ENCODE measurements at regions not wholly inside any gene's neighbourhood (a gene's known extent, or its start where the extent isn't known, plus 50 kb on each side); places are given as distances from the start of the nearest gene placed in this dataset.

DNA sequence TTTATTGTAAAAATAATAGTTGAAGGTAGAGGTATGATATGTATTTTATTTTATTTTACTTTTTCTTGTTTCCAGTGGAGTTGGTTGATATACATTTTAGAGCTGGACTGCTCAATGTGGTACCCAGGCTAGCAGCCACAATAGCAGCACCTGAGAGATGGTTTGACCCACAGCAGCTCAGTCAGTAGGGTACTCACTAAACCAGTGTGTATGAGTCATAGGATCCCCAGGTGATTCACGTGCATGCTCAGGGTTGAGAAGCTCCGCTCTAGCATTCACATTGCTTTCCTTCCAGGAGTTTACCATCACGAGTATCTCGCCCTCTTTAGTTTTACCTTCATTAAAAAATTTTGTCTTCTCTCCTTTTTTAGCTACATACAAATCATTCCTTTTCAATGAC is 96.0 kb upstream of the PAXBP1 start:
- peaks cover 7% of the 10 kb centered on the region; the same call in 1 of the 2 replicates for H3K9me3 Mint-ChIP-seq
- H3K4me3 Mint-ChIP-seq, result no peak overlapping the region
- TF ChIP-seq CREM (CRISPR knock-in tag; IDR thresholded peaks at IDR 0.05) (no peak), OVOL2 (CRISPR knock-in tag; IDR thresholded peaks at IDR 0.05; ENCODE audit: borderline replicate concordance) (no peak), GTF2I (CRISPR knock-in tag; conservative IDR thresholded peaks at IDR 0.05) (no peak), FOXP1 (CRISPR knock-in tag; IDR thresholded peaks at IDR 0.05; ENCODE audit: borderline replicate concordance) (no peak)
- TF ChIP-seq, protein P1, sequence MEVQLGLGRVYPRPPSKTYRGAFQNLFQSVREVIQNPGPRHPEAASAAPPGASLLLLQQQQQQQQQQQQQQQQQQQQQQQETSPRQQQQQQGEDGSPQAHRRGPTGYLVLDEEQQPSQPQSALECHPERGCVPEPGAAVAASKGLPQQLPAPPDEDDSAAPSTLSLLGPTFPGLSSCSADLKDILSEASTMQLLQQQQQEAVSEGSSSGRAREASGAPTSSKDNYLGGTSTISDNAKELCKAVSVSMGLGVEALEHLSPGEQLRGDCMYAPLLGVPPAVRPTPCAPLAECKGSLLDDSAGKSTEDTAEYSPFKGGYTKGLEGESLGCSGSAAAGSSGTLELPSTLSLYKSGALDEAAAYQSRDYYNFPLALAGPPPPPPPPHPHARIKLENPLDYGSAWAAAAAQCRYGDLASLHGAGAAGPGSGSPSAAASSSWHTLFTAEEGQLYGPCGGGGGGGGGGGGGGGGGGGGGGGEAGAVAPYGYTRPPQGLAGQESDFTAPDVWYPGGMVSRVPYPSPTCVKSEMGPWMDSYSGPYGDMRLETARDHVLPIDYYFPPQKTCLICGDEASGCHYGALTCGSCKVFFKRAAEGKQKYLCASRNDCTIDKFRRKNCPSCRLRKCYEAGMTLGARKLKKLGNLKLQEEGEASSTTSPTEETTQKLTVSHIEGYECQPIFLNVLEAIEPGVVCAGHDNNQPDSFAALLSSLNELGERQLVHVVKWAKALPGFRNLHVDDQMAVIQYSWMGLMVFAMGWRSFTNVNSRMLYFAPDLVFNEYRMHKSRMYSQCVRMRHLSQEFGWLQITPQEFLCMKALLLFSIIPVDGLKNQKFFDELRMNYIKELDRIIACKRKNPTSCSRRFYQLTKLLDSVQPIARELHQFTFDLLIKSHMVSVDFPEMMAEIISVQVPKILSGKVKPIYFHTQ (CRISPR knock-in tag; IDR thresholded peaks at IDR 0.05), result no peak
- TF ChIP-seq, protein P2, sequence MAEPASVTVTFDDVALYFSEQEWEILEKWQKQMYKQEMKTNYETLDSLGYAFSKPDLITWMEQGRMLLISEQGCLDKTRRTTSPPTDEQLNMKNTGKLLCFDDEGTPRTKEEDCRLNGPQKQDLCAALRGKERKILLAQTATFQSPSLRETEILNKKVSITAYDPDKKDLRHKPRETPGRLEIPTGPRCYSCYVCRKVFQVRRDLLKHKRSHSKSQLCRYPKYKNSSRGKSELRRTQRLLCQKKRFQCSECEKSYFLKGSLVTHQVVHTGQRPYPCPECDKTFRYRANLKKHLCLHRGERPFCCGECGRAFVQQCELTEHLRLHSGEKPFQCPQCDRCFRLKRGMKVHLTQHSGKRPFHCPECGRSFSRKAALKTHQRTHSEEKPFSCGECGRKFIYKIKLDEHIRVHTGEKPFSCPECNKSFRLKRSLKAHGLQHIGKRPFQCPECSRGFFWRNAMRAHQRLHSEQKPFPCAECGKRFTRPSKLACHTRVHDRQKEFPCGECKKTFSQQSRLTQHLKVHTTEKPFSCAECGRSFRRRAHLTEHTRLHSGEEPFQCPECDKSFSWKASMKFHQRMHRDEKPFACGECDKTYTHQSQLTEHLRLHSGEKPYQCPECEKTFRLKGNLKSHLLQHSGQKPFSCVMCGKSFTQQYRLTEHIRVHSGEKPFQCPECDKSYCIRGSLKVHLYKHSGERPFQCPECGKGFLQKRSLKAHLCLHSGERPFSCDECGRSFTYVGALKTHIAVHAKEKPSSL (CRISPR knock-in tag; conservative IDR thresholded peaks at IDR 0.05), result no peak
- TF ChIP-seq, protein P3, sequence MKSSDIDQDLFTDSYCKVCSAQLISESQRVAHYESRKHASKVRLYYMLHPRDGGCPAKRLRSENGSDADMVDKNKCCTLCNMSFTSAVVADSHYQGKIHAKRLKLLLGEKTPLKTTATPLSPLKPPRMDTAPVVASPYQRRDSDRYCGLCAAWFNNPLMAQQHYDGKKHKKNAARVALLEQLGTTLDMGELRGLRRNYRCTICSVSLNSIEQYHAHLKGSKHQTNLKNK (CRISPR knock-in tag; IDR thresholded peaks at IDR 0.05), result no peak
- TF ChIP-seq, protein P4, sequence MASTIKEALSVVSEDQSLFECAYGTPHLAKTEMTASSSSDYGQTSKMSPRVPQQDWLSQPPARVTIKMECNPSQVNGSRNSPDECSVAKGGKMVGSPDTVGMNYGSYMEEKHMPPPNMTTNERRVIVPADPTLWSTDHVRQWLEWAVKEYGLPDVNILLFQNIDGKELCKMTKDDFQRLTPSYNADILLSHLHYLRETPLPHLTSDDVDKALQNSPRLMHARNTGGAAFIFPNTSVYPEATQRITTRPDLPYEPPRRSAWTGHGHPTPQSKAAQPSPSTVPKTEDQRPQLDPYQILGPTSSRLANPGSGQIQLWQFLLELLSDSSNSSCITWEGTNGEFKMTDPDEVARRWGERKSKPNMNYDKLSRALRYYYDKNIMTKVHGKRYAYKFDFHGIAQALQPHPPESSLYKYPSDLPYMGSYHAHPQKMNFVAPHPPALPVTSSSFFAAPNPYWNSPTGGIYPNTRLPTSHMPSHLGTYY (CRISPR knock-in tag; IDR thresholded peaks at IDR 0.05), result no peak
- ChIA-PET POLR2A (no interaction called here), CTCF (interaction anchor here (1.1 to 1.4 kb wide), 2 partner anchors 44 to 329 kb away, joined by 3 read pairs; no protein-coding TSS in a partner anchor)
- H3K36me3 Mint-ChIP-seq, result no peaks in the 10 kb centered on the region
- peaks cover 12% of the 10 kb centered on the region for H3K4me1 Mint-ChIP-seq
- no peaks in the 10 kb centered on the region; the same call in 1 of the 2 replicates for H3K27me3 Mint-ChIP-seq (ENCODE audit: low read depth)
- DNase-seq (ENCODE audit: low spot score) (no peak), ATAC-seq (no peak)
- H3K27ac Mint-ChIP-seq, result no peak overlapping the region

DNA sequence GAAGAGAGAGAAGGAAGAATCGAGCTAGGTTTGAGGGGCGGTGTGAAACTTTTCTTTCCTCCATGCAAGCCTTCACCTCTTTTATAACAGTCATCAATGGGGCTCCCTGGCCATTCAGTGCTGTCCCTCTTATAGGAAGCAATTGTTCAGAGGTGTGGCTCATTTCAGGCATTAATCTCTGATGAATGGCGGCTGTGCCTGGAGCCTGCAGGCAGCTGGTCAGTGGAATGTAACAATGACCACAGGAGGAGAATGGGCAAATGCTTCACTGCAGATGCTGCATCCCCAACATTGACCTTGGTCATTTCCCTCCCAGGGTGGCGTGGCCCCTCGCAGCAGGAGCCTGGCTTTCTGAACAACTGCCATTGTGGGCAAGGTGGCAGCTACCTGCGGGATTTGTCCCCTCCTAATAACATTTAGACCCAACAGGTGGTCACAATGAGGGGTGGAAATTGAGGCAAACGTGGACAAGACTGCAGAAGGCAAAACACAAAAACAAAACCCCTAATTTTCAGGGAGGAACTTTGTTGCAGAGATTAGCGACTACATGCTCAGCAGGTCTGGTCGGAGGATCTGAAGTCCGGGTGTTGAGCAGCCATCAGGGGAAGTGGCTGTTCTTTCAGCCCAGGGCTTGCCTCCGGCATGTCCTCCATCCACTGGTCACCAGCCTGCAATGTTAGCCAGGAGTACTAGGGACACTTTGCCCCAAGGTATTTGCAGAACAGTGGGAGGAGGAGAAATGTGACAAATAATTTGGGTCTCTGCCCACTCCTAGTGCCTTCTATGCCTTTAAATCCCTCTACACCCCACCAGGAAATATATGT is 97.3 kb upstream of the PAXBP1 start:
- H3K27me3 Mint-ChIP-seq (ENCODE audit: low read depth), result no peaks in the 10 kb centered on the region; the same call in 1 of the 2 replicates
- CTCF ChIA-PET, result interaction anchor here (1.4 kb wide), 1 partner anchor 43 kb away, joined by 3 read pairs; no protein-coding TSS in a partner anchor

DNA sequence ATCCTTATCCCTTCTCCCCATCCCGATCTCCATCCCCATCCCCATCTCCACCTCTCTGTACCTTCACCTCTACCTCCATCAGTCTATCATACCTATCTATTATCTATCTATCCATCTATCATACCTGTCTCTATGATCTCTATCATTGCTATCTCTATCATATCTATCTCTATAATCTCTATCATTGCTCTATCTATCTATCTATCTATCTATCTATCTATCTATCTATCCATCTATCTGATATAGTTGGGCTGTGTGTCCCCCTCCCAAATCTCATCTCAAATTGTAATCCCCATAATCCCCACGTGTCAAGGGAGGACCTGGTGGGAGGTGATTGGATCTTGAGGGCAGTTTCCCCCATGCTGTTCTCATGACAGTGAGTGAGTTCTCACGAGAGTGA is 97.9 kb upstream of the PAXBP1 start:
- peaks cover 7% of the 10 kb centered on the region; the same call in 1 of the 2 replicates for H3K9me3 Mint-ChIP-seq
- ATAC-seq (no peak), DNase-seq (ENCODE audit: low spot score) (no peak)
- ChIA-PET CTCF (no interaction called here), POLR2A (no interaction called here)
- no peak overlapping the region for H3K27ac Mint-ChIP-seq
- TF ChIP-seq, protein P1 (CRISPR knock-in tag; IDR thresholded peaks at IDR 0.05), result no peak
- TF ChIP-seq JAZF1 (CRISPR knock-in tag; IDR thresholded peaks at IDR 0.05), result no peak
- no peak for TF ChIP-seq FOXJ3 (CRISPR knock-in tag; IDR thresholded peaks at IDR 0.05; ENCODE audit: borderline replicate concordance)
- no peak for TF ChIP-seq KAT7 (CRISPR knock-in tag; IDR thresholded peaks at IDR 0.05; ENCODE audit: borderline replicate concordance)
- TF ChIP-seq, protein P5, sequence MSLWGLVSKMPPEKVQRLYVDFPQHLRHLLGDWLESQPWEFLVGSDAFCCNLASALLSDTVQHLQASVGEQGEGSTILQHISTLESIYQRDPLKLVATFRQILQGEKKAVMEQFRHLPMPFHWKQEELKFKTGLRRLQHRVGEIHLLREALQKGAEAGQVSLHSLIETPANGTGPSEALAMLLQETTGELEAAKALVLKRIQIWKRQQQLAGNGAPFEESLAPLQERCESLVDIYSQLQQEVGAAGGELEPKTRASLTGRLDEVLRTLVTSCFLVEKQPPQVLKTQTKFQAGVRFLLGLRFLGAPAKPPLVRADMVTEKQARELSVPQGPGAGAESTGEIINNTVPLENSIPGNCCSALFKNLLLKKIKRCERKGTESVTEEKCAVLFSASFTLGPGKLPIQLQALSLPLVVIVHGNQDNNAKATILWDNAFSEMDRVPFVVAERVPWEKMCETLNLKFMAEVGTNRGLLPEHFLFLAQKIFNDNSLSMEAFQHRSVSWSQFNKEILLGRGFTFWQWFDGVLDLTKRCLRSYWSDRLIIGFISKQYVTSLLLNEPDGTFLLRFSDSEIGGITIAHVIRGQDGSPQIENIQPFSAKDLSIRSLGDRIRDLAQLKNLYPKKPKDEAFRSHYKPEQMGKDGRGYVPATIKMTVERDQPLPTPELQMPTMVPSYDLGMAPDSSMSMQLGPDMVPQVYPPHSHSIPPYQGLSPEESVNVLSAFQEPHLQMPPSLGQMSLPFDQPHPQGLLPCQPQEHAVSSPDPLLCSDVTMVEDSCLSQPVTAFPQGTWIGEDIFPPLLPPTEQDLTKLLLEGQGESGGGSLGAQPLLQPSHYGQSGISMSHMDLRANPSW (CRISPR knock-in tag; conservative IDR thresholded peaks at IDR 0.05; ENCODE audit: low read depth), result no peak
- no peak for TF ChIP-seq GRHL2 (CRISPR knock-in tag; IDR thresholded peaks at IDR 0.05; ENCODE audit: insufficient replicate concordance, severe bottlenecking)
- TF ChIP-seq, protein P6, sequence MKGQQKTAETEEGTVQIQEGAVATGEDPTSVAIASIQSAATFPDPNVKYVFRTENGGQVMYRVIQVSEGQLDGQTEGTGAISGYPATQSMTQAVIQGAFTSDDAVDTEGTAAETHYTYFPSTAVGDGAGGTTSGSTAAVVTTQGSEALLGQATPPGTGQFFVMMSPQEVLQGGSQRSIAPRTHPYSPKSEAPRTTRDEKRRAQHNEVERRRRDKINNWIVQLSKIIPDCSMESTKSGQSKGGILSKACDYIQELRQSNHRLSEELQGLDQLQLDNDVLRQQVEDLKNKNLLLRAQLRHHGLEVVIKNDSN (CRISPR knock-in tag; IDR thresholded peaks at IDR 0.05), result no peak
- no peak for TF ChIP-seq NR2C2 (CRISPR knock-in tag; IDR thresholded peaks at IDR 0.05)
- no peak overlapping the region for H3K4me3 Mint-ChIP-seq
- peaks cover 8% of the 10 kb centered on the region for H3K4me1 Mint-ChIP-seq
- no peaks in the 10 kb centered on the region for H3K36me3 Mint-ChIP-seq
- no peaks in the 10 kb centered on the region; the same call in 1 of the 2 replicates for H3K27me3 Mint-ChIP-seq (ENCODE audit: low read depth)

More for the DNA sequence above, 97.3 kb upstream of the PAXBP1 start:
- Mint-ChIP-seq H3K4me1 (peaks cover 8% of the 10 kb centered on the region), H3K4me3 (no peak overlapping the region), H3K9me3 (peaks cover 5% of the 10 kb centered on the region; the same call in 1 of the 2 replicates), H3K36me3 (no peaks in the 10 kb centered on the region), H3K27ac (no peak overlapping the region)
- POLR2A ChIA-PET, result no interaction called here
- ATAC-seq, result no peak
- no peak for DNase-seq (ENCODE audit: low spot score)
- no peak for TF ChIP-seq TEAD1 (CRISPR knock-in tag; IDR thresholded peaks at IDR 0.05)
